Tibial nerve (tissue), 4 donors: ENCODE measurements at regions not wholly inside any gene's neighbourhood (a gene's known extent, or its start where the extent isn't known, plus 50 kb on each side); places are given as distances from the start of the nearest gene placed in this dataset.
"Not testable (repeated sequence)": the region's sequence is repeated elsewhere in the genome, so short reads cannot be mapped to it uniquely, and the experiment has no call there.

Experiments
- DNase-seq, 2 donors: peaks; one replicate each; pipeline ENCODE4 v3.0.0-alpha.2; 2019; ENCODE audit warnings: low spot score in 2 of 2
- H3K27ac ChIP-seq, 4 donors: fragments of 200-600 bp; sonication (generic) in 3 of 4; one replicate each; pipeline ENCODE4 v1.5.1; 2017 to 2019; ENCODE audit warnings: mild to moderate bottlenecking in 1 of 4
- H3K27me3 ChIP-seq, 2 donors: fragments of 200-600 bp; sonication (generic) in 1 of 2; one replicate each; pipeline versions ENCODE4 v1.5.1 to v1.6.0; 2017 to 2019
- H3K36me3 ChIP-seq, 3 donors: fragments of 200-600 bp; sonication (generic); one replicate each; pipeline ENCODE4 v1.5.1; 2018 to 2019
- H3K4me1 ChIP-seq, 4 donors: fragments of 200-600 bp; sonication (generic) in 3 of 4; one replicate each; pipeline ENCODE4 v1.5.1; 2017 to 2019
- H3K4me3 ChIP-seq, 4 donors: fragments of 200-600 bp; sonication (generic) in 3 of 4; one replicate each; pipeline ENCODE4 v1.5.1; 2017 to 2019; ENCODE audit warnings: mild to moderate bottlenecking in 1 of 4, moderate library complexity in 1 of 4
- H3K9me3 ChIP-seq, 4 donors: fragments of 200-600 bp; sonication (generic) in 3 of 4; one replicate each; pipeline ENCODE4 v1.5.1; 2017 to 2019
- EP300 ChIP-seq, 2 donors: sonication (generic); formaldehyde crosslinking; IDR thresholded peaks; one replicate each; pipeline ENCODE4 v1.6.1; 2017; ENCODE audit warnings: antibody characterized with exemption in 2 of 2, mild to moderate bottlenecking in 1 of 2
- POLR2A ChIP-seq, 2 donors: fragments of 450-650 bp; IDR thresholded peaks; one replicate each; pipeline ENCODE4 v1.6.1; 2017; ENCODE audit warnings: antibody characterized with exemption in 2 of 2, mild to moderate bottlenecking in 2 of 2, moderate library complexity in 2 of 2
- WGBS, 2 donors: methylation state at CpG; one replicate each; pipeline ENCODE4 v1.1.5; 2018; 5-methylcytosine and 5-hydroxymethylcytosine counted together
- TF ChIP-seq, protein P1 (sequence below), 5 experiments: fragments of 200-600 bp in 3 of 5; fragments of 450-650 bp in 2 of 5; sonication (generic) in 3 of 5; IDR thresholded peaks; one replicate each; pipeline ENCODE4 v1.5.1; 2016 to 2019; ENCODE audit warnings: antibody characterized with exemption in 5 of 5, mild to moderate bottlenecking in 3 of 5, moderate library complexity in 2 of 5

DNA sequence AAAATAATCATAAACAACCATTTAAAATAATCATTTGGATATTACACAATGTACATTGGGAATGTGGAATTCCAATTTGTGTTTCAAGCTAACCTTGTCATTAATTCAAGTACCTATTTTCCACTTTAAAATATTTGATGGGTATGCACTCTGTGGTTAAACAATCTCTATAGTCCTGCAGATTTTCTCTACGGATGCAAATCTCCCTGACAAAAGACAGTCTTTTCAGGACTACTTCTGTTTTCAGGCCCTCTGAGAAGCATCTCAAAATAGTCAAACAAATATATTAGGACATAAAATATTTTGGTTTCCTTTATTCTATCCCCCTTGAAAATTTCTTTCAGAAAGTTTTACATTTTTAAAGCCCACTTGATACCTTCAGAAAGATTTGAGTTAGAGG lies 735.6 kb upstream of the MBL2 start:
- WGBS, 2 donors: 72% methylated on average over 1 of the region's 1 CpG
- no peak for DNase-seq
- no peaks in the 10 kb centered on the region for H3K4me1 ChIP-seq
- H3K36me3 ChIP-seq: no peaks in the 10 kb centered on the region
- no peaks in the 10 kb centered on the region for H3K27me3 ChIP-seq
- H3K27ac ChIP-seq: no peak overlapping the region
- H3K4me3 ChIP-seq: no peak overlapping the region
- TF ChIP-seq, protein P1, sequence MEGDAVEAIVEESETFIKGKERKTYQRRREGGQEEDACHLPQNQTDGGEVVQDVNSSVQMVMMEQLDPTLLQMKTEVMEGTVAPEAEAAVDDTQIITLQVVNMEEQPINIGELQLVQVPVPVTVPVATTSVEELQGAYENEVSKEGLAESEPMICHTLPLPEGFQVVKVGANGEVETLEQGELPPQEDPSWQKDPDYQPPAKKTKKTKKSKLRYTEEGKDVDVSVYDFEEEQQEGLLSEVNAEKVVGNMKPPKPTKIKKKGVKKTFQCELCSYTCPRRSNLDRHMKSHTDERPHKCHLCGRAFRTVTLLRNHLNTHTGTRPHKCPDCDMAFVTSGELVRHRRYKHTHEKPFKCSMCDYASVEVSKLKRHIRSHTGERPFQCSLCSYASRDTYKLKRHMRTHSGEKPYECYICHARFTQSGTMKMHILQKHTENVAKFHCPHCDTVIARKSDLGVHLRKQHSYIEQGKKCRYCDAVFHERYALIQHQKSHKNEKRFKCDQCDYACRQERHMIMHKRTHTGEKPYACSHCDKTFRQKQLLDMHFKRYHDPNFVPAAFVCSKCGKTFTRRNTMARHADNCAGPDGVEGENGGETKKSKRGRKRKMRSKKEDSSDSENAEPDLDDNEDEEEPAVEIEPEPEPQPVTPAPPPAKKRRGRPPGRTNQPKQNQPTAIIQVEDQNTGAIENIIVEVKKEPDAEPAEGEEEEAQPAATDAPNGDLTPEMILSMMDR (IDR thresholded peaks at IDR 0.05): no peak
- no peak for TF ChIP-seq POLR2A (IDR thresholded peaks at IDR 0.05)
- no peak for TF ChIP-seq EP300 (IDR thresholded peaks at IDR 0.05)
- no peaks in the 10 kb centered on the region for H3K9me3 ChIP-seq

DNA sequence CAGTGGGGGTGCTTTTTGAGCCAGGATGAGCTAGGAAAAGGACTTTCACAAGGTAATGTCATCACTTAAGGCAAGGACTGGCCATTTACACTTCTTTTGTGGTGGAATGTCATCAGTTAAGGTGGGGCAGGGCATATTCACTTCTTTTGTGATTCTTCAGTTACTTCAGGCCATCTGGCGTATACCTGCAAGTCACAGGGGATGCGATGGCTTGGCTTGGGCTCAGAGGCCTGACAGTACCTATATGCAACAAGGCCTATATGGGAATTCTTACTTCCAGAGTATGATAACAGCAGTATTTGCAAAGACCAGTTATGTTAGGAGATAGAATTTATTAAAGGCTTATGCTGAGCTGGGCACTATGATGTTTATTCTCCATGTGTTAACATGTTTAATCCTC lies 731.9 kb upstream of the MBL2 start:
- not testable (repeated sequence) for H3K4me3 ChIP-seq
- WGBS, 2 donors: 90 to 97% methylated on average over 2 of the region's 2 CpGs

DNA sequence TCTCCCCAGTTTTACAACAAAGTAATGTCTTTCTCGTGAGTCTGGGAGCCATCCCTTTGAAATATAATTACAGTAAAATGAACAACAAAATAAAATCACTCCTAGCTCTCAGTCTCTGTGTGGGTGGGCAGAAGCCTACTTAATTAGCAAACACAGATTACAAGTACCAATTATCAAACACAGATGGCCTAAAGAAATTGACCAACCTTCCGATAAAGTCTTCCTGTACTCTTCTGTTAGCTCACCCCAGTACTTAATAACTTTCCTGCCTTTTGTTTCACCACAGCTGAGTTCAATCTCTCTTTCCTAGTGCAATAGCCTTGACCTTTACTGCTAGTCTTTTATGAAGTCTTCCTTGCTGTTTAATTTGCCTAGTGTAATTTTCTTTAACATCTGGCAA lies 719.2 kb upstream of the MBL2 start:
- no peak for DNase-seq
- H3K4me3 ChIP-seq: no peak overlapping the region
- TF ChIP-seq POLR2A (IDR thresholded peaks at IDR 0.05) (no peak), EP300 (IDR thresholded peaks at IDR 0.05) (no peak)
- TF ChIP-seq, protein P1 (IDR thresholded peaks at IDR 0.05): no peak
- H3K36me3 ChIP-seq: no peaks in the 10 kb centered on the region
- H3K27me3 ChIP-seq: no peaks in the 10 kb centered on the region
- H3K9me3 ChIP-seq: no peaks in the 10 kb centered on the region
- H3K4me1 ChIP-seq: no peaks in the 10 kb centered on the region
- no peak overlapping the region for H3K27ac ChIP-seq
- 53 to 56% methylated on average over 2 of the region's 2 CpGs for WGBS, 2 donors

More for the DNA sequence above, 731.9 kb upstream of the MBL2 start:
- not testable (repeated sequence) for H3K27ac ChIP-seq, DNase-seq, H3K4me1 ChIP-seq, H3K9me3 ChIP-seq, H3K27me3 ChIP-seq, H3K36me3 ChIP-seq

DNA sequence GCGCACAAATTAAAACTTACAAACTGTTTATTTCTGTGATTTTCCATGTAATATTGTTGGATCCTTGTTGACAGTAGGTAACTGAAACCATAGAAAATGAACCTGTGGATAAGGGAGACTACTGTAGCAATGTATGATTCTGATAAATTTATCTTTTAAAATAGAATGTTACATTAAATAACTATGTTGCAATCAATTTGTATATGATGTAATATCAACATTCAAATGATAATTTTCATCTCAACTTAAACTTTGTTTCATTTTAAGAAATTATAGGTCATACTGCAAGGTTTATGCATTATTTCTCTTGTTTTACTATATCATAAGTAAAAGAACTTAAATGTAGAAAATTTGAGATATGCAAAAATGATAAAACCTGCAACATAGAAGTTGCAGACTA lies 718.0 kb upstream of the MBL2 start:
- Histone ChIP-seq H3K36me3 (no peaks in the 10 kb centered on the region), H3K9me3 (peaks cover 0 to 10% (median 0%) of the 10 kb centered on the region in 4 donors), H3K4me1 (no peaks in the 10 kb centered on the region), H3K27ac (no peak overlapping the region), H3K4me3 (no peak overlapping the region), H3K27me3 (no peaks in the 10 kb centered on the region)
- 91 to 95% methylated on average over 1 of the region's 1 CpG for WGBS, 2 donors
- TF ChIP-seq, protein P1 (IDR thresholded peaks at IDR 0.05): no peak
- TF ChIP-seq POLR2A (IDR thresholded peaks at IDR 0.05) (no peak), EP300 (IDR thresholded peaks at IDR 0.05) (no peak)
- DNase-seq: no peak

DNA sequence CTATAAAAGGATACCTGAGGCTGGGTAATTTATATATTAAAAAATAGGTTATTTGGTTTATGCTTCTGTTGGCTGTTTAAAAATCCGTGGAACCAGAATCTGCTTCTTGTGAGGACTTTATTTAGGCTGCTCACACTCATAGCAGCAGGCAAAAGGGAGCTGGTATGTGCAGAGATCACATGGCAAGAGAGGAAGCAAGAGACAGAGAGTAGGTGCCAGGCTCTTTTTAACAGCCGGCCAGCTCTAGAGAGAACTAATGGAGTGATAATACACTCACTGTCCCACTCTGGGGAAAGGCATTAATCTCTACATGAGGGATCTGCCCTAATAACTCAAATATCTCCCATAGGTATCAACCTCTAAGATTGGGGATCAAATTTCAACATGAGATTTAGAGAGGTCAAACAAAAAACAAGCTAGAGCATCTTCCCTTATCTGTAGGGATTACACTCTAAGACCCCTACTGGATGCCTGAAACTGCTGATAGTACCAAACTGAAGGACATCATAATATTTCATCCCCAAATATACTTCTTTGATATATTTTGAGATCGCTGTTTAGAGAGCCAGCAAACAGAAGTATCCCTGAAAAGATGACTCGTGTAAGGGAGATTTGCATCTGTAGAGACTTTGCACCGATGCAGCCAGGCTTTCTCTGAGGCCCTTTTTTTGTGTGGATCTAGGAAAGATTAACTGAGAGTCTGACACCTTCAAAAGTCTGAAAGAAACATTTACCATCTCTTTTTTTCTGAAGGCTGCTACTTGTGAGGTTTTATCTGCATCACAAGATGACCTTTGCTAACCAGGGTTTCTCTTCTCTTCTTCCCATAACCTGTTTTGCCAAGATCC lies 717.0 kb upstream of the MBL2 start:
- Histone ChIP-seq H3K4me3 (no peak overlapping the region), H3K27me3 (no peaks in the 10 kb centered on the region), H3K4me1 (no peaks in the 10 kb centered on the region), H3K27ac (no peak overlapping the region), H3K36me3 (no peaks in the 10 kb centered on the region), H3K9me3 (peaks cover 0 to 19% (median 0%) of the 10 kb centered on the region in 4 donors)
- no peak for DNase-seq
- WGBS, 2 donors: 58 to 62% methylated on average over 5 of the region's 5 CpGs
- TF ChIP-seq EP300 (IDR thresholded peaks at IDR 0.05) (no peak), POLR2A (IDR thresholded peaks at IDR 0.05) (no peak)
- TF ChIP-seq, protein P1 (IDR thresholded peaks at IDR 0.05): no peak
